GM18951 (cell line): ENCODE measurements at regions not wholly inside any gene's neighbourhood (a gene's known extent, or its start where the extent isn't known, plus 50 kb on each side); places are given as distances from the start of the nearest gene placed in this dataset.

Experiments used
- POLR2A ChIP-seq: IDR thresholded peaks from 4 replicates; pipeline ENCODE4 v1.6.1; 2011; ENCODE audit warnings: mild to moderate bottlenecking; ENCODE audit not compliant: insufficient read length, insufficient read depth; ENCODE audit errors: extremely low read depth
- in situ Hi-C: fragments of 300-500 bp; cut with MboI; formaldehyde crosslinking; loops from one replicate; pipeline ENCODE4 v1.12.0; 2022; ENCODE audit warnings: low sequenced_read_pairs, mixed read lengths, inconsistent platforms; ENCODE audit not compliant: unreplicated experiment

DNA sequence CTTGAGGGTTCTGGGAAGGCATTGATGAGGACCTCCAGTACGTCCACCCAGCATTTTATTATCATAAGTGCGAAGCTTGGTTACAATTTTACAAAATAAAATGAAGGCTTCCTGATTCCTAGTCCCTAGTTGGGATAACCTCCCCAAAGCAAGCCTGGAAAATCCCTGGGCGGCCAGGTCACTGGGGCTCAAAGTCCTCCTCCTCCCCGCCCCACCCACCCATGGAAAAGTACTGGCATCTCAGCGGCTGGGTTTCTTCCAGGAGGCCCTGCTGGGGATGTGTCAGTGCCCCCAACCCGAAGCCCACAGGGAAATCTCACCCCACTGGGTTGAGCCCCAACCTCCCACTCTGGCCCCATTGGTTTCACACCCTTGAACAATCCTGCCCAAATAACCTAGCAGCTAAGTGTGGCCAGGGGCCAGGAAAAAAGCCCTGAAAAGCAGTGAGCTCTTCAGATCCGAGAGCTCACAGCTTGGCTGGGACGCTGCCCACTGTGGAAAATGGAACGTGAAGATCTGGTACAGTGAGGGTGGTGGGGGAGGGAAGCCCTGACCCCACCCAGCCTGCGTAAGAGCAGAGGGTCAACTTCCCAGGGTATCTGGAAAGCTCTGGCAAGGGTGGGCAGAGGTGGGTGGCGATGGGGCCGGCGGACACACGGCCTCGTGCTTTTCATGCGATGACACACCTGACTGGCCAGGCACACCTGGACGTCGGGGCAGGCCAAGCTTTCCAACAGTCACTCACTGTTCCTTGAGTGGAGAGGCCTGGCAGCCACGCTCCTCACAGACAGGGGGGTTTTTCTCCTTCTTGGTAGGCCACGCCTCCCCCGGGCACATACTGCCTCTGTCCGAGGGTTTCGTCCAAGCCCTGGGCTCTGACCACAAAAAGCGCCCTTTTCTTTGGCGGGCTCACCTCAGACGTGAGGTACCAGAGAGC is 324.5 kb downstream of the SOX9 start:
- in situ Hi-C loops = no loop called here
- TF ChIP-seq POLR2A = no peak

DNA sequence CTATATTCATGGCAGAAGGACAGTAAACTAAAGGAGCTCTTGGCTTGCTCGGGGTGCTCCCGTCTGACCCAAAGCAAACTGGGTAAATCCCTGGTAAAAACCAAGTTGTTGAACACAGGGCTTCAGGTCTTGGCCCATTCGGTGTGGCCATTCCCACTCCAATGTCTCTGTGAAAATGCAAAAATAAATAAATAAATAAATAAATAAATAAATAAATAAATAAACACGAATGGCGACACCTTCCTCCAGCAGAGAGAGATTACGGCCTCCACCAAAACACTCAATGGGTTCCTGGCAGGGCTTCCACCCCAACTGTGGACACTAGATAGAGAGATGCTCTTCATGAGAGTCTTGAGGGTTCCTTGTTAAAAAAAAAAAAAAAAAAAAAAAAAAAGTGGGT is 325.3 kb downstream of the SOX9 start:
- in situ Hi-C loops = no loop called here
- no peak for TF ChIP-seq POLR2A

DNA sequence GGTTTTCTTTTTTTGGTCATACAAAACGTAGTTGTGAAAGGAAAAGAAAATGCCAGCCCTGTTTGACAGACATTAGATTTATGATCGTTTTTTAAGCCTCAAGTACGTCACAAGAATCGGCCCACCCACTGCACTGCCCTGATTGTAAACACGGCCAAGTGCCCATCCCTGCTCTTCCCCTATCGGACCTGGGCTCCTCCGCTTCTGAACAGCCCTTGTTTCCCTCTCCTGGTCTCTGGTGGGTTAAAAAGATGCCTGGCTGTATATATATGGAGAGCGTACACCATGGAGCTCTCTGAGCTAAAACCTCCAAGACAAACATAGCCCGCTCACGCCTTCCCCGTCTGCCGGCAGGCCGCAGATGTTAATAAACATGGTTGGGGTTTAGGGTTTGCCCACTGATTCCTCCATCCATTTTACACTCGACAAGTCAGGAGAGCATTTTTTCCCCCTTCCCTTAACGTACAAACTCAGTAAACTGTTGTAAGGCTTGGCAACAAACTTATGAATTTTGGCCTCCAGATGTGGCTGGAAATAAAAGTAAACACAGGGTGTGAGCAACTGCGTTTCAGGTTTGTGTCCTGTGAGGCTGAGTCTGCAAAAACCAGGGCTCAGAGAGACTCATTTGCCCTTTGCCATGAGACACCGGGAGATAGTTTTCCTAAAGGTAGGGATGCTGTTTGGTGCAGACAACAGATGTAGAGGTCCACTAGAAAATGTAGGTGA is 325.9 kb downstream of the SOX9 start:
- no peak for TF ChIP-seq POLR2A
- in situ Hi-C loops = no loop called here

GRCh38 chr17:72447251-72447640 is 326.4 kb downstream of the SOX9 start:
- no peak for TF ChIP-seq POLR2A
- in situ Hi-C loops = no loop called here

DNA sequence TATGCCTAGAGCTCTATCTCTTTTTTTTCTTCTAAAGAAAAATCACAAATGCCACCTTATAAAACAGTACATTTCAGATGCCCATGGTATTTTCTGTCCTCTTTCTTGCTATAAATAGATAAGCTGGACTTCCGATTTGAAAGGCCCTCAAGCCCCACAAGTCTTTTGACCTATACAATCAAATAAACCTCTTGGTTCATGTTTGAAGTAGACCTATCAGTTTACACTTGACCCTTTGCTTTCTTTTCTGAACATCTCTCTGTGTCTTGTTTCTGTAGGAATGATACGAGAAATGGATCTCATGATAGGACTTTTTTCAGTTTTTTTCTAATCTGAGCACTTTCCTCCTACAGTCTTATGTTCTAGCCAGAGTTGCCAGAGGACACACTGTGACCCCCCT is 327.2 kb downstream of the SOX9 start:
- no peak for TF ChIP-seq POLR2A
- in situ Hi-C loops = no loop called here

- in situ Hi-C loops = no loop called here
These were observed 331.7 kb downstream of the SOX9 start for GRCh38 chr17:72452286-72453173.

DNA sequence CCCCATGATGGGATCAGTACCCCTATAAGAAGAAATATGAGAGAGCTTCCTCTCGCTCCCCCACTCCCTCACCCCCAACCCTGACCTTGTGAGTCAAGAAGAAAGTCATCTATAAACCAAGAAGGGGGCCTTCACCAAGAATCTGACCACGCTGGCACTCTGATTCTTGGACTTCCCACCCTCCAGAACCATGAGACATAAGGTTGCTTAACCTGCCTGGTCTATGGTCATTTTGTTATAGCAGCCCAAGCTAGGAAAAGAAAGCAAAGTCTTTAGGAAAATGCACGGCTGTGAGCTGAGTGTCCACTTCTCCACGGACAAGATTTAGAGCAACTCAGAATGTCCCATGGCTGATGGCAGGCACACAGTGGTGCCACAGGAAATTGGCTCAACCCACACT is 333.5 kb downstream of the SOX9 start:
- TF ChIP-seq POLR2A = no peak
- in situ Hi-C loops = no loop called here

More at GRCh38 chr17:72452286-72453173, 331.7 kb downstream of the SOX9 start:
- no peak for TF ChIP-seq POLR2A

DNA sequence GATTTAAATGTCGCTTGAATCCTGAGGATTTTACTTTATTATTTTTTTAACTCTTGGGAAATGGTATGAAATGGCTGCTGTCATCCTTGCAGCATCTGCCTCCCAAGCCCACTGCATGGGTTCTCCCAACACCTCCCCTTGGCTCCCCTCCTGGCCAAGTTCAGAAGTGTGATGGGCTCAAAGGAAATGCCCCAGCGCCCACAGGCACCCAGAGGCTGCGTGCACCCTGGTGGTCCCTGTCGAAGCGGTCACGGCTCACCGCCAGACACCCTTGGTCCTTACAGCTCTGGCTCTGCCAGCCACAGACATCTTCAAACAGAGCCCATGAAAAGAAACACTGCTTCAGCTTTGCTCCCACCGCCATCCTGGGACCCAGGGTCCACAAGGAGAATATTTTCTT is 334.7 kb downstream of the SOX9 start:
- in situ Hi-C loops = no loop called here

GRCh38 chr17:72456075-72456474 is 335.3 kb downstream of the SOX9 start:
- in situ Hi-C loops = no loop called here
- TF ChIP-seq POLR2A = no peak

More for the DNA sequence above, 334.7 kb downstream of the SOX9 start:
- no peak for TF ChIP-seq POLR2A

DNA sequence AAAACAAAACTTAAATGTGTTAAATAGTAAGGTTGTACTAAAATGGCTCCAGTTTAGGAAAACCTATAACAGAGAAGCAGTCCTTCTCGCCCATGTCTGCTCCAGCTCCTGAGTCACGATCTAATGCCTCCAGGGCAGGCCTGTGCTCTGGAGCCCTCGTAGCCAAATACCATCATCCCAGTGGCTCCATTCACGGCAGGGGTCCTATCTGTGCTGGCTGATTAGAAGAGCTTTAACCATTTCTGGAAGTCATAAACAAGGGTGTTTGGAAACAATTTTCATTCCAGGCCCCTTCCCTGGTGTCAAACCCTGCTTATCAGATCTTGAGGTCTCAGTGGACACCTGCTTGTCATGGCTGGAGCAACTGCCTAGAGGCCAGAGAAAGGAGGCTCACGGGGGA is 336.9 kb downstream of the SOX9 start:
- in situ Hi-C loops = no loop called here
- no peak for TF ChIP-seq POLR2A

GRCh38 chr17:72458301-72458700 is 337.5 kb downstream of the SOX9 start:
- in situ Hi-C loops = no loop called here

DNA sequence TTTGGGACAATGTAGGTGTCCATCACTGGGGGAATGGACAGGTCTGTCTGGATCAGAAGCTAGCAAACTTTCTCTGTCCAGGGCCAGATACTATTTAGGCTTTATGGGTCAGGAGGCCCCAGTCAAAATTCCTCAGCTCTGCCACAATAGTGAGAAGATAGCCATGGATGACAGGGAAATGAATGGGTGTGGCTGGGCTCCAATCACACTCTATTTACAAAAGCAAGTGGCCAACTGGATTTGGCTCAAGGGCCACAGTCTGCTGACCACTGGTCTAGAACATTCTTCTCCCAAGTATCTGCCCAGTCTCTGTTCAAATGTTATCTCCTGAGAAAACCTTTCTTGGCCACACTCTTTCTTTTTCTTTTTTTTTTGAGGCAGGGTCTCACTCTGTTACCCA is 339.9 kb downstream of the SOX9 start:
- in situ Hi-C loops = no loop called here

More at GRCh38 chr17:72458301-72458700, 337.5 kb downstream of the SOX9 start:
- TF ChIP-seq POLR2A = no peak

GRCh38 chr17:72461757-72462156 is 340.9 kb downstream of the SOX9 start:
- in situ Hi-C loops = no loop called here
- no peak for TF ChIP-seq POLR2A

More for the DNA sequence above, 339.9 kb downstream of the SOX9 start:
- no peak for TF ChIP-seq POLR2A
